OCI-LY3 (cell line): ENCODE measurements at regions not wholly inside any gene's neighbourhood (a gene's known extent, or its start where the extent isn't known, plus 50 kb on each side); places are given as distances from the start of the nearest gene placed in this dataset.

Experiments used
- H2AFZ ChIP-seq: fragments of 200-600, 300-600 bp; shearing (Covaris generic); 2 replicates; pipeline ENCODE4 v1.6.0; 2014; ENCODE audit warnings: antibody characterized with exemption, low read depth, low read length
- H3K27ac ChIP-seq: fragments of 200-600, 300-600 bp; sonication (generic); 2 replicates; pipeline ENCODE4 v1.5.1; 2014; ENCODE audit warnings: mild to moderate bottlenecking, low read length, moderate library complexity, mixed read lengths
- H3K27me3 ChIP-seq: fragments of 200-600, 300-600 bp; sonication (generic); 2 replicates; pipeline ENCODE4 v1.6.1; 2014; ENCODE audit warnings: low read depth, low read length, mixed read lengths
- H3K36me3 ChIP-seq: fragments of 200-600, 300-600 bp; sonication (generic); replicated peaks from 2 replicates; pipeline ENCODE3; 2014; ENCODE audit warnings: low read depth, low read length, mixed read lengths
- H3K4me1 ChIP-seq: fragments of 300-600, 200-600 bp; sonication (generic); 2 replicates; pipeline ENCODE4 v1.6.1; 2014; ENCODE audit warnings: low read length, mixed read lengths
- H3K4me2 ChIP-seq: fragments of 200-600, 300-600 bp; sonication (generic); 2 replicates; pipeline ENCODE4 v1.6.1; 2014; ENCODE audit warnings: low read length, mixed read lengths
- H3K4me3 ChIP-seq: fragments of 300-600, 200-600 bp; sonication (generic); 2 replicates; pipeline ENCODE4 v1.5.1; 2014; ENCODE audit warnings: antibody characterized with exemption, mild to moderate bottlenecking, low read length, moderate library complexity
- H3K79me2 ChIP-seq: fragments of 300-600, 200-600 bp; shearing (Covaris generic); 2 replicates; pipeline ENCODE4 v1.6.1; 2014; ENCODE audit warnings: mild to moderate bottlenecking, low read length, mixed read lengths
- H3K9ac ChIP-seq: fragments of 300-600, 200-600 bp; shearing (Covaris generic); 2 replicates; pipeline ENCODE4 v1.6.0; 2014; ENCODE audit warnings: mild to moderate bottlenecking, low read length, moderate library complexity
- H3K9me3 ChIP-seq: fragments of 200-600, 300-600 bp; shearing (Covaris generic); 2 replicates; pipeline ENCODE4 v1.6.1; 2014; ENCODE audit warnings: low read length, mixed read lengths; ENCODE audit not compliant: insufficient read depth
- H4K20me1 ChIP-seq: fragments of 200-600, 300-600 bp; sonication (generic); 2 replicates; pipeline ENCODE4 v1.6.1; 2016; ENCODE audit warnings: low read length, mixed read lengths; ENCODE audit not compliant: insufficient read depth
- CTCF ChIP-seq: fragments of 200-600, 300-600 bp; sonication (generic); IDR thresholded peaks from 2 replicates; pipeline ENCODE4 v1.5.1; 2014; ENCODE audit warnings: antibody characterized with exemption, low read length, low read depth
- EZH2phosphoT487 ChIP-seq: fragments of 200-600 bp; shearing (Covaris generic); IDR thresholded peaks from 2 replicates; pipeline ENCODE4 v1.6.1; 2018; ENCODE audit warnings: antibody characterized with exemption, mixed run types, low read depth

GRCh38 chr6:138559143-138559542, 59.8 kb upstream of the NHSL1 start:
- Histone ChIP-seq H3K9ac (no peak overlapping the region), H4K20me1 (no peaks in the 10 kb centered on the region), H3K27me3 (peaks cover 5% of the 10 kb centered on the region; the same call in 1 of the 2 replicates), H3K79me2 (no peaks in the 10 kb centered on the region), H3K4me1 (peaks cover 17% of the 10 kb centered on the region), H3K4me3 (no peak overlapping the region), H3K4me2 (no peak overlapping the region), H3K27ac (no peak overlapping the region), H3K9me3 (no peaks in the 10 kb centered on the region), H3K36me3 (no peaks in the 10 kb centered on the region), H2AFZ (no peak overlapping the region)
- TF ChIP-seq EZH2phosphoT487 (no peak), CTCF (no peak)

- H3K4me2 ChIP-seq: no peak overlapping the region
- TF ChIP-seq CTCF: no peak
- no peak for TF ChIP-seq EZH2phosphoT487
- H3K27me3 ChIP-seq: peaks cover 5% of the 10 kb centered on the region; the same call in 1 of the 2 replicates
- no peaks in the 10 kb centered on the region for H3K36me3 ChIP-seq
- H3K9me3 ChIP-seq: no peaks in the 10 kb centered on the region
- H3K79me2 ChIP-seq: no peaks in the 10 kb centered on the region
- H4K20me1 ChIP-seq: no peaks in the 10 kb centered on the region
- no peak overlapping the region for H2AFZ ChIP-seq
- no peak overlapping the region for H3K27ac ChIP-seq
- no peak overlapping the region for H3K9ac ChIP-seq
- H3K4me3 ChIP-seq: no peak overlapping the region
- peaks cover 5% of the 10 kb centered on the region for H3K4me1 ChIP-seq
These were observed 61.0 kb upstream of the NHSL1 start for GRCh38 chr6:138560130-138560860.

- H3K9ac ChIP-seq: no peak overlapping the region
- H3K27me3 ChIP-seq: no peaks in the 10 kb centered on the region
- no peak overlapping the region for H3K4me2 ChIP-seq
- no peak overlapping the region for H3K4me3 ChIP-seq
- H3K79me2 ChIP-seq: no peaks in the 10 kb centered on the region
- TF ChIP-seq CTCF: no peak
- no peak for TF ChIP-seq EZH2phosphoT487
- H3K9me3 ChIP-seq: no peaks in the 10 kb centered on the region
- H2AFZ ChIP-seq: no peak overlapping the region
- H3K4me1 ChIP-seq: no peaks in the 10 kb centered on the region
- no peaks in the 10 kb centered on the region for H3K36me3 ChIP-seq
- H3K27ac ChIP-seq: no peak overlapping the region
- H4K20me1 ChIP-seq: no peaks in the 10 kb centered on the region
These were observed 63.4 kb upstream of the NHSL1 start for GRCh38 chr6:138562691-138563090.

GRCh38 chr6:138563231-138563630, 63.9 kb upstream of the NHSL1 start:
- TF ChIP-seq EZH2phosphoT487: no peak
- no peak for TF ChIP-seq CTCF
- Histone ChIP-seq H2AFZ (no peak overlapping the region), H3K9ac (no peak overlapping the region), H4K20me1 (no peaks in the 10 kb centered on the region), H3K4me3 (no peak overlapping the region), H3K27me3 (no peaks in the 10 kb centered on the region), H3K9me3 (no peaks in the 10 kb centered on the region), H3K4me2 (no peak overlapping the region), H3K4me1 (no peaks in the 10 kb centered on the region), H3K27ac (no peak overlapping the region), H3K79me2 (no peaks in the 10 kb centered on the region), H3K36me3 (no peaks in the 10 kb centered on the region)
